HEK293 (cell line): ENCODE measurements at regions not wholly inside any gene's neighbourhood (a gene's known extent, or its start where the extent isn't known, plus 50 kb on each side); places are given as distances from the start of the nearest gene placed in this dataset.

Experiments used
- CTCF ChIA-PET: fragments of 350-600 bp; formaldehyde crosslinking; extraction: SDS; loops from one replicate; lab custom pipeline; 2021; ENCODE audit warnings: antibody characterized with exemption; lab: Yijun Ruan, JAX
- POLR2A ChIA-PET: fragments of 300-600 bp; formaldehyde crosslinking; extraction: SDS; loops from one replicate; lab custom pipeline; 2020; ENCODE audit warnings: antibody characterized with exemption, inconsistent platforms; lab: Yijun Ruan, JAX
- H3K27ac ChIP-seq: fragments of 200-500 bp; sonication (Bioruptor generic); 2 replicates; pipeline ENCODE4 v1.5.1; 2014; ENCODE audit warnings: low read depth, low read length, control low read depth, inconsistent platforms; ENCODE audit errors: extremely low read depth
- H3K36me3 ChIP-seq, 2 experiments: fragments of 200-500 bp in 1 of 2; sonication (Bioruptor generic) in 1 of 2; 1 replicate in 1 of 2; 2 replicates in 1 of 2; pipeline ENCODE4 v1.5.1; 2014 to 2017; ENCODE audit warnings: inconsistent platforms in 2 of 2, low read length in 2 of 2; ENCODE audit not compliant: control insufficient read depth in 2 of 2, insufficient read depth in 1 of 2
- H3K4me1 ChIP-seq: fragments of 200-500 bp; sonication (Bioruptor generic); 2 replicates; pipeline ENCODE4 v1.5.1; 2014; ENCODE audit warnings: mild to moderate bottlenecking, low read length, inconsistent platforms; ENCODE audit not compliant: control insufficient read depth, insufficient read depth
- H3K4me3 ChIP-seq: 2 replicates; pipeline ENCODE4 v1.5.1; 2011; ENCODE audit warnings: low read depth, mild to moderate bottlenecking, control low read depth, low read length, moderate library complexity
- H3K9me3 ChIP-seq: fragments of 200-500 bp; sonication (Bioruptor generic); 2 replicates; pipeline ENCODE4 v1.5.1; 2014; ENCODE audit warnings: low read depth, low read length, inconsistent platforms; ENCODE audit not compliant: control insufficient read depth, insufficient read depth
- BCL11A ChIP-seq: fragments of 450-650 bp; formaldehyde crosslinking; IDR thresholded peaks from 2 replicates; pipeline ENCODE4 v1.5.1; 2016; ENCODE audit warnings: low read depth, missing biosample characterization, missing genetic modification characterization
- EGR2 ChIP-seq: fragments of 450-650 bp; formaldehyde crosslinking; IDR thresholded peaks from 2 replicates; pipeline ENCODE4 v1.5.1; 2016; ENCODE audit warnings: low read depth, missing biosample characterization, missing genetic modification characterization
- HIC1 ChIP-seq: fragments of 450-650 bp; formaldehyde crosslinking; IDR thresholded peaks from 2 replicates; pipeline ENCODE4 v1.5.1; 2016; ENCODE audit warnings: missing biosample characterization, missing genetic modification characterization
- MEIS1 ChIP-seq: sonication (generic); formaldehyde crosslinking; IDR thresholded peaks from 2 replicates; pipeline ENCODE4 v1.8.1; 2022; ENCODE audit warnings: missing genetic modification reagents, mild to moderate bottlenecking, borderline replicate concordance
- PRDM10 ChIP-seq: fragments of 450-650 bp; formaldehyde crosslinking; IDR thresholded peaks from 2 replicates; pipeline ENCODE4 v1.5.1; 2016; ENCODE audit warnings: missing biosample characterization, missing genetic modification characterization
- REST ChIP-seq: fragments of 450-650 bp; formaldehyde crosslinking; IDR thresholded peaks from 2 replicates; pipeline ENCODE4 v1.5.1; 2016; ENCODE audit warnings: missing biosample characterization, missing genetic modification characterization
- SP3 ChIP-seq: fragments of 450-650 bp; formaldehyde crosslinking; IDR thresholded peaks from 2 replicates; pipeline ENCODE4 v1.5.1; 2016; ENCODE audit warnings: missing biosample characterization, missing genetic modification characterization
- SP7 ChIP-seq: fragments of 450-650 bp; formaldehyde crosslinking; IDR thresholded peaks from 2 replicates; pipeline ENCODE4 v1.5.1; 2016; ENCODE audit warnings: missing biosample characterization, missing genetic modification characterization
- ZBTB17 ChIP-seq: fragments of 450-650 bp; formaldehyde crosslinking; IDR thresholded peaks from 2 replicates; pipeline ENCODE4 v1.5.1; 2016; ENCODE audit warnings: missing biosample characterization, missing genetic modification characterization
- ZBTB7A ChIP-seq: fragments of 450-650 bp; formaldehyde crosslinking; IDR thresholded peaks from 2 replicates; pipeline ENCODE4 v1.5.1; 2016; ENCODE audit warnings: low read depth, missing biosample characterization, missing genetic modification characterization
- ZNF133 ChIP-seq: fragments of 450-650 bp; formaldehyde crosslinking; IDR thresholded peaks from 2 replicates; pipeline ENCODE4 v1.5.1; 2016; ENCODE audit warnings: missing biosample characterization, missing genetic modification characterization
- ZNF18 ChIP-seq: fragments of 450-650 bp; formaldehyde crosslinking; IDR thresholded peaks from 2 replicates; pipeline ENCODE4 v1.5.1; 2016; ENCODE audit warnings: missing biosample characterization, missing genetic modification characterization
- ZNF223 ChIP-seq: fragments of 450-650 bp; formaldehyde crosslinking; IDR thresholded peaks from 2 replicates; pipeline ENCODE4 v1.5.1; 2016; ENCODE audit warnings: missing biosample characterization, missing genetic modification characterization
- ZNF274 ChIP-seq, 2 experiments: fragments of 200-500 bp in 1 of 2; fragments of 450-650 bp in 1 of 2; sonication (Bioruptor generic) in 1 of 2; formaldehyde crosslinking in 1 of 2; IDR thresholded peaks; 2 replicates each; pipeline versions ENCODE4 v1.5.1 to v1.6.1; 2014 to 2016; ENCODE audit warnings: borderline replicate concordance in 1 of 2, inconsistent platforms in 1 of 2, low read length in 1 of 2, missing biosample characterization in 1 of 2, missing genetic modification characterization in 1 of 2
- ZNF292 ChIP-seq: fragments of 450-650 bp; formaldehyde crosslinking; IDR thresholded peaks from 2 replicates; pipeline ENCODE4 v1.5.1; 2016; ENCODE audit warnings: low read depth, missing biosample characterization, missing genetic modification characterization, borderline replicate concordance
- ZNF354C ChIP-seq: fragments of 450-650 bp; formaldehyde crosslinking; IDR thresholded peaks from 2 replicates; pipeline ENCODE4 v1.5.1; 2016; ENCODE audit warnings: missing biosample characterization, missing genetic modification characterization, low read depth, borderline replicate concordance
- ZNF398 ChIP-seq: fragments of 450-650 bp; formaldehyde crosslinking; IDR thresholded peaks from 2 replicates; pipeline ENCODE4 v1.5.1; 2017; ENCODE audit warnings: missing biosample characterization, missing genetic modification characterization
- ZNF548 ChIP-seq: fragments of 450-650 bp; formaldehyde crosslinking; IDR thresholded peaks from 2 replicates; pipeline ENCODE4 v1.5.1; 2016; ENCODE audit warnings: missing biosample characterization, missing genetic modification characterization
- ZNF626 ChIP-seq: fragments of 450-650 bp; sonication (Bioruptor Pico); formaldehyde crosslinking; IDR thresholded peaks from 2 replicates; pipeline ENCODE4 v1.5.1; 2018; ENCODE audit warnings: missing biosample characterization, missing genetic modification characterization, inconsistent platforms
- ZNF791 ChIP-seq: fragments of 450-650 bp; formaldehyde crosslinking; IDR thresholded peaks from 2 replicates; pipeline ENCODE4 v1.5.1; 2016; ENCODE audit warnings: missing biosample characterization, missing genetic modification characterization

- H3K4me3 ChIP-seq = no peak overlapping the region
- POLR2A ChIA-PET = no interaction called here
- H3K27ac ChIP-seq = no peak overlapping the region
- no peaks in the 10 kb centered on the region for H3K9me3 ChIP-seq
- CTCF ChIA-PET = no interaction called here
- TF ChIP-seq ZNF292 (tag by site-specific recombination) (no peak), SP7 (tag by site-specific recombination) (no peak), ZNF18 (tag by site-specific recombination) (no peak), ZBTB17 (no peak), MEIS1 (no peak), ZNF133 (tag by site-specific recombination) (no peak), BCL11A (tag by site-specific recombination) (no peak), ZNF398 (tag by site-specific recombination) (no peak), ZNF791 (tag by site-specific recombination) (no peak), SP3 (tag by site-specific recombination) (no peak), ZNF274 (IDR thresholded peaks at IDR 0.05; ENCODE audit: low read length) (no peak), ZNF274 (tag by site-specific recombination; IDR thresholded peaks at IDR 0.05; ENCODE audit: borderline replicate concordance) (no peak), ZNF223 (tag by site-specific recombination) (no peak), ZNF626 (tag by site-specific recombination) (no peak), HIC1 (tag by site-specific recombination) (no peak), ZBTB7A (tag by site-specific recombination) (no peak), ZNF354C (tag by site-specific recombination) (no peak), EGR2 (tag by site-specific recombination) (no peak), REST (tag by site-specific recombination) (no peak), PRDM10 (tag by site-specific recombination) (no peak), ZNF548 (tag by site-specific recombination) (no peak)
- H3K4me1 ChIP-seq = no peaks in the 10 kb centered on the region
- H3K36me3 ChIP-seq = no peaks in the 10 kb centered on the region
Measured at GRCh38 chr3:115321400-115321805, 174.3 kb upstream of the ZBTB20 start.
